ENCODE measurements at regions not wholly inside any gene's neighbourhood (a gene's known extent, or its start where the extent isn't known, plus 50 kb on each side); places are given as distances from the start of the nearest gene placed in this dataset.

- no peak overlapping the region for H3K4me2 ChIP-seq (replicated peaks; ENCODE audit: extremely low read depth, low read length, poor library complexity, severe bottlenecking)
- peak overlapping the region; percentile 43 for H2AFZ ChIP-seq (ENCODE audit: insufficient read depth, low read depth, low read length, poor library complexity, severe bottlenecking)
- TF ChIP-seq CTCF (IDR thresholded peaks at IDR 0.05): no peak
- peak overlapping the region; percentile 98 to 100 (median 100) for H3K27ac Mint-ChIP-seq
- H3K9me3 ChIP-seq (replicated peaks in 1 of 2; ENCODE audit: control insufficient read depth in 1 of 2, insufficient read depth in 1 of 2, low read length in 2 of 2): no peaks in the 10 kb centered on the region
- H3K4me1 ChIP-seq (ENCODE audit: control insufficient read depth in 1 of 2, insufficient read depth in 2 of 2, low read length in 2 of 2): peaks cover 73 to 78% of the 10 kb centered on the region in 2 donors
- H3K27me3 Mint-ChIP-seq (ENCODE audit: low read depth in 3 of 3): no peaks in the 10 kb centered on the region
- H3K36me3 ChIP-seq (replicated peaks in 1 of 2; ENCODE audit: control insufficient read depth in 1 of 2, insufficient read depth in 2 of 2, low read length in 2 of 2): no peaks in the 10 kb centered on the region
- H3K4me1 Mint-ChIP-seq: peaks cover 72% of the 10 kb centered on the region
- H3K4me3 ChIP-seq (replicated peaks in 1 of 3; ENCODE audit: low read depth in 2 of 3, low read length in 3 of 3): no peak overlapping the region
- H3K36me3 Mint-ChIP-seq: peaks cover 3 to 9% of the 10 kb centered on the region in 2 donors
- peak overlapping the region; percentile 30 for H3K9ac ChIP-seq (ENCODE audit: insufficient read depth, low read length, poor library complexity, severe bottlenecking)
- DNase-seq: peak in 2 of 3 donors; percentile 59 to 64
- H3K4me3 Mint-ChIP-seq: peak overlapping the region in 1 of 2 donors; percentile 60
- no peaks in the 10 kb centered on the region for H3K27me3 ChIP-seq (ENCODE audit: control insufficient read depth in 2 of 2, insufficient read depth in 2 of 2, low read length in 2 of 2)
- H3K27ac ChIP-seq (ENCODE audit: low read depth in 1 of 2, low read length in 2 of 2): peak overlapping the region; percentile 58 to 100
- intact Hi-C loops (cut with micrococcal nuclease): no loop called here
- peaks cover 13% of the 10 kb centered on the region for H3K79me2 ChIP-seq (ENCODE audit: insufficient read depth, low read length)
- peaks cover 0 to 4% (median 3%) of the 10 kb centered on the region in 7 donors for H3K9me3 Mint-ChIP-seq
- no peaks in the 10 kb centered on the region for H4K20me1 ChIP-seq (ENCODE audit: insufficient read depth, low read length)
Measured at GRCh38 chr1:234965111-234965510, 163.5 kb downstream of the TOMM20 start.

- H3K4me1 ChIP-seq (ENCODE audit: control insufficient read depth in 1 of 2, insufficient read depth in 2 of 2, low read length in 2 of 2): peaks cover 73 to 78% of the 10 kb centered on the region in 2 donors
- no peaks in the 10 kb centered on the region for H3K9me3 ChIP-seq (replicated peaks in 1 of 2; ENCODE audit: control insufficient read depth in 1 of 2, insufficient read depth in 1 of 2, low read length in 2 of 2)
- peak overlapping the region; percentile 98 to 100 (median 100) for H3K27ac Mint-ChIP-seq
- intact Hi-C loops (cut with micrococcal nuclease): loop anchor here (1.0 to 5.0 kb wide), 5 partner anchors 16 to 362 kb away; partner anchors contain the start of gene IRF2BP2 (in 1 of the 2)
- H3K27ac ChIP-seq (ENCODE audit: low read depth in 1 of 2, low read length in 2 of 2): peak overlapping the region; percentile 89 to 100
- H3K9ac ChIP-seq (ENCODE audit: insufficient read depth, low read length, poor library complexity, severe bottlenecking): peak overlapping the region; percentile 56
- peak in 1 of 3 donors; percentile 2 for DNase-seq
- H3K36me3 Mint-ChIP-seq: peaks cover 3 to 9% of the 10 kb centered on the region in 2 donors
- H4K20me1 ChIP-seq (ENCODE audit: insufficient read depth, low read length): no peaks in the 10 kb centered on the region
- WGBS (ENCODE audit: insufficient coverage): 80% methylated on average over 12 of the region's 15 CpGs
- H3K4me3 ChIP-seq (replicated peaks in 1 of 3; ENCODE audit: low read depth in 2 of 3, low read length in 3 of 3): peak overlapping the region in 1 of 3 experiments; percentile 19
- no peak for TF ChIP-seq CTCF (IDR thresholded peaks at IDR 0.05)
- H3K79me2 ChIP-seq (ENCODE audit: insufficient read depth, low read length): peaks cover 12% of the 10 kb centered on the region
- no peaks in the 10 kb centered on the region for H3K27me3 ChIP-seq (ENCODE audit: control insufficient read depth in 2 of 2, insufficient read depth in 2 of 2, low read length in 2 of 2)
- peak overlapping the region; percentile 10 for H2AFZ ChIP-seq (ENCODE audit: insufficient read depth, low read depth, low read length, poor library complexity, severe bottlenecking)
- peaks cover 0 to 4% (median 3%) of the 10 kb centered on the region in 7 donors for H3K9me3 Mint-ChIP-seq
- H3K4me1 Mint-ChIP-seq: peaks cover 74% of the 10 kb centered on the region
- no peaks in the 10 kb centered on the region for H3K36me3 ChIP-seq (replicated peaks in 1 of 2; ENCODE audit: control insufficient read depth in 1 of 2, insufficient read depth in 2 of 2, low read length in 2 of 2)
- H3K4me2 ChIP-seq (replicated peaks; ENCODE audit: extremely low read depth, low read length, poor library complexity, severe bottlenecking): peak overlapping the region; percentile 42
- peaks cover 0 to 2% (median 0%) of the 10 kb centered on the region in 3 donors for H3K27me3 Mint-ChIP-seq (ENCODE audit: low read depth in 3 of 3)
- H3K4me3 Mint-ChIP-seq: no peak overlapping the region
Measured at GRCh38 chr1:234963904-234964702, 164.5 kb downstream of the TOMM20 start.

Data from CD14-positive monocyte (primary cell).